HepG2 (cell line): ENCODE measurements at regions not wholly inside any gene's neighbourhood (a gene's known extent, or its start where the extent isn't known, plus 50 kb on each side); places are given as distances from the start of the nearest gene placed in this dataset.

Experiments
- ATAC-seq: fragments of 200-7000 bp; cut with Tn5 transposase; 3 replicates; pipeline ENCODE4 v1.9.1; 2020; ENCODE audit warnings: mild to moderate bottlenecking, moderate library complexity
- BruUV-seq: library from RNA; stranded (reverse); fragments of 400-500 nt; replicated peaks from 2 replicates; lab custom pipeline; 2021; lab: Mats Ljungman, UMichigan
- CTCF ChIA-PET: fragments of 300-600 bp; formaldehyde crosslinking; extraction: SDS; loops from one replicate; lab custom pipeline; 2021; ENCODE audit warnings: low total read pairs, inconsistent platforms, low intra/inter-chr PET ratio; lab: Yijun Ruan, JAX
- POLR2A ChIA-PET: fragments of 350-600 bp; sonication (Branson Sonifier 250); formaldehyde crosslinking; loops from one replicate; lab custom pipeline; 2020; ENCODE audit warnings: antibody characterized with exemption, inconsistent platforms; lab: Yijun Ruan, JAX
- DNase-seq: peaks from one replicate; pipeline ENCODE4 v3.0.0-alpha.2; 2015; ENCODE audit warnings: low spot score
- FAIRE-seq: peaks from 3 replicates; lab custom pipeline; 2011; peaks lifted over from hg19 to GRCh38; lab: Jason Lieb, UNC
- H2AFZ ChIP-seq: one replicate; pipeline ENCODE4 v1.6.1; 2011; ENCODE audit warnings: low read length, inconsistent platforms
- H3K27ac ChIP-seq: fragments of 300-600 bp; 3 replicates; pipeline ENCODE4 v1.8.0; 2011; ENCODE audit warnings: mixed run types, mild to moderate bottlenecking, mixed read lengths, low read length, inconsistent platforms; ENCODE audit not compliant: insufficient read depth; ENCODE audit errors: extremely low read length
- H3K27me3 ChIP-seq, 2 experiments: fragments of 200-600 bp in 1 of 2; 2 replicates in 1 of 2; 3 replicates in 1 of 2; pipeline versions ENCODE4 v1.6.0 to v1.8.0; 2011; ENCODE audit warnings: low read length in 2 of 2, mild to moderate bottlenecking in 2 of 2, moderate library complexity in 2 of 2, inconsistent platforms in 1 of 2; ENCODE audit not compliant: insufficient read depth in 2 of 2, control insufficient read depth in 1 of 2
- H3K36me3 ChIP-seq, 2 experiments: fragments of 200-600 bp in 1 of 2; replicated peaks in 1 of 2; 2 replicates in 1 of 2; 3 replicates in 1 of 2; pipeline versions ENCODE4 v1.5.1 to v1.8.0; 2011; ENCODE audit warnings: low read length in 2 of 2, inconsistent platforms in 1 of 2; ENCODE audit not compliant: insufficient read depth in 2 of 2, control insufficient read depth in 1 of 2
- H3K4me1 ChIP-seq: 2 replicates; pipeline ENCODE4 v1.5.1; 2012; ENCODE audit warnings: low read length, inconsistent platforms; ENCODE audit not compliant: insufficient read depth
- H3K4me2 ChIP-seq: 2 replicates; pipeline ENCODE4 v1.6.0; 2011; ENCODE audit warnings: low read depth, low read length, inconsistent platforms
- H3K4me3 ChIP-seq, 3 experiments: fragments of 200-600 bp in 1 of 3; sonication (generic), shearing (Covaris generic) in 1 of 3; replicated peaks in 1 of 3; 2 replicates each; pipeline ENCODE4 v1.5.1; 2011 to 2016; ENCODE audit warnings: low read length in 3 of 3, inconsistent platforms in 2 of 3, low read depth in 2 of 3, mild to moderate bottlenecking in 2 of 3, control low read depth in 1 of 3, mixed read lengths in 1 of 3; ENCODE audit not compliant: insufficient read depth in 1 of 3
- H3K79me2 ChIP-seq: one replicate; pipeline ENCODE4 v1.6.1; 2011; ENCODE audit warnings: low read length, inconsistent platforms; ENCODE audit not compliant: insufficient read depth
- H3K9ac ChIP-seq: 2 replicates; pipeline ENCODE4 v1.6.0; 2011; ENCODE audit warnings: mild to moderate bottlenecking, low read depth, low read length, inconsistent platforms; ENCODE audit not compliant: insufficient read depth
- H3K9me3 ChIP-seq: 2 replicates; pipeline ENCODE4 v1.5.1; 2012; ENCODE audit warnings: mild to moderate bottlenecking, low read length
- H4K20me1 ChIP-seq: 2 replicates; pipeline ENCODE4 v1.6.0; 2011; ENCODE audit warnings: inconsistent platforms, mild to moderate bottlenecking, low read length, moderate library complexity; ENCODE audit not compliant: insufficient read depth
- CAMTA2 ChIP-seq: sonication (generic); formaldehyde crosslinking; IDR thresholded peaks from 2 replicates; pipeline ENCODE4 v1.4.0; 2020; ENCODE audit warnings: mild to moderate bottlenecking, missing genetic modification reagents, borderline replicate concordance
- CBX1 ChIP-seq: IDR thresholded peaks from one replicate; pipeline ENCODE4 v1.6.1; 2016; ENCODE audit warnings: antibody characterized with exemption, low read depth
- CENPX ChIP-seq: sonication (generic); formaldehyde crosslinking; IDR thresholded peaks from 2 replicates; pipeline ENCODE4 v1.9.0; 2021; ENCODE audit warnings: mild to moderate bottlenecking, missing genetic modification reagents, moderate library complexity
- DBP ChIP-seq: sonication (generic); formaldehyde crosslinking; IDR thresholded peaks from 2 replicates; pipeline ENCODE4 v1.4.0; 2020; ENCODE audit warnings: missing genetic modification reagents; ENCODE audit errors: not compliant biosample characterization
- EED ChIP-seq: sonication (generic); formaldehyde crosslinking; IDR thresholded peaks from 2 replicates; pipeline ENCODE4 v1.5.0; 2020; ENCODE audit warnings: mild to moderate bottlenecking, missing genetic modification reagents
- GZF1 ChIP-seq: sonication (generic); formaldehyde crosslinking; IDR thresholded peaks from 2 replicates; pipeline ENCODE4 v1.5.1; 2020; ENCODE audit warnings: mild to moderate bottlenecking, missing genetic modification reagents
- HNF4G ChIP-seq, 2 experiments: sonication (generic) in 1 of 2; formaldehyde crosslinking in 1 of 2; IDR thresholded peaks; 2 replicates each; pipeline versions ENCODE4 v1.4.0 to v1.6.1; 2011 to 2020; ENCODE audit warnings: borderline replicate concordance in 2 of 2, low read depth in 2 of 2, mild to moderate bottlenecking in 2 of 2, low read length in 1 of 2, missing genetic modification reagents in 1 of 2, moderate library complexity in 1 of 2
- HOXA3 ChIP-seq: sonication (generic); formaldehyde crosslinking; IDR thresholded peaks from 2 replicates; pipeline ENCODE4 v1.5.0; 2020; ENCODE audit warnings: missing genetic modification reagents
- ISL2 ChIP-seq: sonication (generic); formaldehyde crosslinking; IDR thresholded peaks from 2 replicates; pipeline ENCODE4 v1.5.0; 2020; ENCODE audit warnings: missing genetic modification reagents
- NBN ChIP-seq: fragments of 450-650 bp; conservative IDR thresholded peaks from 2 replicates; pipeline ENCODE4 v1.6.1; 2017
- NFYB ChIP-seq: sonication (generic); formaldehyde crosslinking; IDR thresholded peaks from 2 replicates; pipeline ENCODE4 v1.4.0; 2020; ENCODE audit warnings: missing genetic modification reagents
- PHB2 ChIP-seq: fragments of 450-650 bp; IDR thresholded peaks from 2 replicates; pipeline ENCODE4 v1.6.1; 2018; ENCODE audit not compliant: partially characterized antibody
- PHF21A ChIP-seq: sonication (generic); formaldehyde crosslinking; IDR thresholded peaks from 2 replicates; pipeline ENCODE4 v1.5.0; 2020; ENCODE audit warnings: mild to moderate bottlenecking, missing genetic modification reagents
- SMAD9 ChIP-seq: sonication (generic); formaldehyde crosslinking; IDR thresholded peaks from 2 replicates; pipeline ENCODE4 v1.5.1; 2020; ENCODE audit warnings: mild to moderate bottlenecking, missing genetic modification reagents
- SOX13 ChIP-seq, 3 experiments: fragments of 450-650 bp in 1 of 3; sonication (generic) in 1 of 3; formaldehyde crosslinking in 1 of 3; IDR thresholded peaks in 2 of 3; conservative IDR thresholded peaks in 1 of 3; 2 replicates each; pipeline versions ENCODE4 v1.5.0 to v1.6.1; 2016 to 2020; ENCODE audit warnings: antibody characterized with exemption in 1 of 3, mild to moderate bottlenecking in 1 of 3, missing compliant biosample characterization in 1 of 3, missing genetic modification reagents in 1 of 3, moderate library complexity in 1 of 3
- SP2 ChIP-seq: sonication (generic); formaldehyde crosslinking; IDR thresholded peaks from 2 replicates; pipeline ENCODE4 v1.5.1; 2020; ENCODE audit warnings: mild to moderate bottlenecking, missing genetic modification reagents
- ZBTB38 ChIP-seq: sonication (generic); formaldehyde crosslinking; IDR thresholded peaks from 2 replicates; pipeline ENCODE4 v1.5.1; 2020; ENCODE audit warnings: mild to moderate bottlenecking, missing genetic modification reagents
- ZKSCAN8 ChIP-seq: IDR thresholded peaks from 2 replicates; pipeline ENCODE4 v1.6.1; 2016; ENCODE audit warnings: borderline replicate concordance, missing genetic modification reagents, missing compliant biosample characterization
- ZMYM2 ChIP-seq: sonication (generic); formaldehyde crosslinking; IDR thresholded peaks from 2 replicates; pipeline ENCODE4 v1.8.0; 2022; ENCODE audit warnings: mild to moderate bottlenecking, missing genetic modification reagents
- ZNF3 ChIP-seq: IDR thresholded peaks from 2 replicates; pipeline ENCODE4 v1.7.0; 2017; ENCODE audit warnings: inconsistent platforms
- ZNF337 ChIP-seq: sonication (generic); formaldehyde crosslinking; IDR thresholded peaks from 2 replicates; pipeline ENCODE4 v1.5.1; 2020; ENCODE audit warnings: missing genetic modification reagents, low read depth, mild to moderate bottlenecking, borderline replicate concordance
- ZNF747 ChIP-seq: sonication (generic); formaldehyde crosslinking; IDR thresholded peaks from 2 replicates; pipeline ENCODE4 v1.8.1; 2023; ENCODE audit warnings: missing genetic modification reagents, mild to moderate bottlenecking, borderline replicate concordance
- in situ Hi-C: cut with HindIII; loops from 2 replicates; pipeline ENCODE4 v1.10.0; 2017; ENCODE audit warnings: low pct_unique_long_range_greater_than_20kb; ENCODE audit not compliant: extremely low pct_ligation_motif_present
- intact Hi-C: fragments of 100-400 bp; cut with micrococcal nuclease; formaldehyde crosslinking; loops from one replicate; pipeline ENCODE4 v1.10.0; 2022; ENCODE audit not compliant: unreplicated experiment
- TF ChIP-seq, protein P1 (sequence below): IDR thresholded peaks from 2 replicates; pipeline ENCODE4 v1.6.1; 2016; ENCODE audit warnings: mild to moderate bottlenecking
- TF ChIP-seq, protein P2 (sequence below): sonication (generic); formaldehyde crosslinking; conservative IDR thresholded peaks from 2 replicates; pipeline ENCODE4 v1.8.0; 2022; ENCODE audit warnings: low read depth, missing genetic modification reagents

GRCh38 chr18:40066368-40066767, 1888.7 kb upstream of the PIK3C3 start (continued):
- TF ChIP-seq, protein P1, sequence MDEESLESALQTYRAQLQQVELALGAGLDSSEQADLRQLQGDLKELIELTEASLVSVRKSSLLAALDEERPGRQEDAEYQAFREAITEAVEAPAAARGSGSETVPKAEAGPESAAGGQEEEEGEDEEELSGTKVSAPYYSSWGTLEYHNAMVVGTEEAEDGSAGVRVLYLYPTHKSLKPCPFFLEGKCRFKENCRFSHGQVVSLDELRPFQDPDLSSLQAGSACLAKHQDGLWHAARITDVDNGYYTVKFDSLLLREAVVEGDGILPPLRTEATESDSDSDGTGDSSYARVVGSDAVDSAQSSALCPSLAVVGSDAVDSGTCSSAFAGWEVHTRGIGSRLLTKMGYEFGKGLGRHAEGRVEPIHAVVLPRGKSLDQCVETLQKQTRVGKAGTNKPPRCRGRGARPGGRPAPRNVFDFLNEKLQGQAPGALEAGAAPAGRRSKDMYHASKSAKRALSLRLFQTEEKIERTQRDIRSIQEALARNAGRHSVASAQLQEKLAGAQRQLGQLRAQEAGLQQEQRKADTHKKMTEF (CRISPR knock-in tag), result no peak
- TF ChIP-seq SOX13 (IDR thresholded peaks at IDR 0.05) (no peak), SOX13 (CRISPR knock-in tag; conservative IDR thresholded peaks at IDR 0.05 in 1 of 2, IDR thresholded peaks at IDR 0.05 in 1 of 2) (no peak), DBP (CRISPR knock-in tag) (no peak), GZF1 (CRISPR knock-in tag) (no peak), ZNF3 (CRISPR knock-in tag) (no peak), NFYB (CRISPR knock-in tag) (no peak), SMAD9 (no peak), CENPX (CRISPR knock-in tag) (no peak), ZNF337 (CRISPR knock-in tag) (no peak), ZNF747 (CRISPR knock-in tag) (no peak), EED (no peak), HOXA3 (CRISPR knock-in tag) (no peak)

DNA sequence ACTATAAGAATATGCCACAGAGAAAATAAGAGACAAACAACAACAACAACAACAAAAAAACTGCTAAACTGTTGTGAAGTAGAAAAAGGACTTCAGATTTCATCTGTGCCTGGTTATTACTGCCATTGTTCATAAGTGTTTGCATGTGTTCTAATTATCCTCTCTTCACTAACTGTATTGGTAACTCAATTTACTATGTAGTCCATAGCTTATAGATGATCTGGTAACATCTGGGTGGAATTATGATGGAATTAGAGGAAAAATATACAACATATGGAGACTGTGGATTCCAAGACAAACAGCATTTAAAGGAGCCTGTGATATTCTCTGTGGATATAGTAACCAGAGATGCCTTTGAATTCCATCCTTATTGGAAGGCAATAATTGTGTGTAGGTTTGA, 1891.5 kb upstream of the PIK3C3 start:
- Histone ChIP-seq H3K27ac (no peak overlapping the region), H3K36me3 (no peaks in the 10 kb centered on the region), H3K9ac (no peak overlapping the region), H3K4me2 (no peak overlapping the region), H2AFZ (no peak overlapping the region), H4K20me1 (no peaks in the 10 kb centered on the region), H3K79me2 (no peaks in the 10 kb centered on the region), H3K4me1 (no peaks in the 10 kb centered on the region), H3K4me3 (no peak overlapping the region), H3K27me3 (no peaks in the 10 kb centered on the region), H3K9me3 (no peaks in the 10 kb centered on the region)
- intact Hi-C loops (no loop called here), in situ Hi-C loops (no loop called here)
- ChIA-PET CTCF (no interaction called here), POLR2A (no interaction called here)
- DNase-seq (no peak), ATAC-seq (no peak), FAIRE-seq (no peak)
- BruUV-seq, result no TSS peak
- no peak for TF ChIP-seq CAMTA2 (CRISPR knock-in tag)
- no peak for TF ChIP-seq PHB2
- TF ChIP-seq CBX1, result no peak
- TF ChIP-seq ZBTB38 (CRISPR knock-in tag), result no peak
- TF ChIP-seq SP2 (CRISPR knock-in tag), result no peak
- TF ChIP-seq PHF21A (CRISPR knock-in tag), result no peak
- no peak for TF ChIP-seq HNF4G (IDR thresholded peaks at IDR 0.05; ENCODE audit: borderline replicate concordance, low read depth, low read length)
- no peak for TF ChIP-seq HNF4G (CRISPR knock-in tag; IDR thresholded peaks at IDR 0.05; ENCODE audit: borderline replicate concordance, low read depth)
- TF ChIP-seq, protein P2, sequence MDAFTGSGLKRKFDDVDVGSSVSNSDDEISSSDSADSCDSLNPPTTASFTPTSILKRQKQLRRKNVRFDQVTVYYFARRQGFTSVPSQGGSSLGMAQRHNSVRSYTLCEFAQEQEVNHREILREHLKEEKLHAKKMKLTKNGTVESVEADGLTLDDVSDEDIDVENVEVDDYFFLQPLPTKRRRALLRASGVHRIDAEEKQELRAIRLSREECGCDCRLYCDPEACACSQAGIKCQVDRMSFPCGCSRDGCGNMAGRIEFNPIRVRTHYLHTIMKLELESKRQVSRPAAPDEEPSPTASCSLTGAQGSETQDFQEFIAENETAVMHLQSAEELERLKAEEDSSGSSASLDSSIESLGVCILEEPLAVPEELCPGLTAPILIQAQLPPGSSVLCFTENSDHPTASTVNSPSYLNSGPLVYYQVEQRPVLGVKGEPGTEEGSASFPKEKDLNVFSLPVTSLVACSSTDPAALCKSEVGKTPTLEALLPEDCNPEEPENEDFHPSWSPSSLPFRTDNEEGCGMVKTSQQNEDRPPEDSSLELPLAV, result no peak
- TF ChIP-seq NBN, result no peak
- no peak for TF ChIP-seq ZMYM2
- TF ChIP-seq ISL2 (CRISPR knock-in tag), result no peak
- TF ChIP-seq ZKSCAN8 (CRISPR knock-in tag), result no peak
